Heart right ventricle (tissue), 16 donors: ENCODE measurements at regions not wholly inside any gene's neighbourhood (a gene's known extent, or its start where the extent isn't known, plus 50 kb on each side); places are given as distances from the start of the nearest gene placed in this dataset.
"Not testable (repeated sequence)": the region's sequence is repeated elsewhere in the genome, so short reads cannot be mapped to it uniquely, and the experiment has no call there.

Source experiments
- ATAC-seq, 8 donors: fragments of 200-7000 bp; cut with Tn5 transposase; one replicate each; pipeline ENCODE4 v1.9.1; 2020; ENCODE audit warnings: mild to moderate bottlenecking in 8 of 8, moderate library complexity in 8 of 8, moderate number of reproducible peaks in 1 of 8
- DNase-seq, 2 donors: peaks; one replicate each; pipeline ENCODE4 v3.0.0-alpha.2; 2020
- H3K27ac ChIP-seq, 10 donors: fragments of 200-600 bp; sonication (generic) in 2 of 10; one replicate each; pipeline versions ENCODE4 v1.5.0 to v1.8.0; 2020 to 2022; ENCODE audit warnings: mild to moderate bottlenecking in 3 of 10
- H3K27me3 ChIP-seq, 7 donors: fragments of 200-600 bp; one replicate each; pipeline ENCODE4 v1.8.0; 2021 to 2022; ENCODE audit warnings: mild to moderate bottlenecking in 2 of 7
- H3K36me3 ChIP-seq, 9 donors: fragments of 200-600 bp; sonication (generic) in 1 of 9; one replicate each; pipeline versions ENCODE4 v1.5.0 to v1.8.0; 2020 to 2022; ENCODE audit warnings: mild to moderate bottlenecking in 2 of 9
- H3K4me1 ChIP-seq, 9 donors: fragments of 200-600 bp; sonication (generic) in 1 of 9; one replicate each; pipeline versions ENCODE4 v1.5.0 to v1.8.0; 2020 to 2022; ENCODE audit warnings: mild to moderate bottlenecking in 4 of 9
- H3K4me3 ChIP-seq, 10 donors: fragments of 200-600 bp; sonication (generic) in 2 of 10; one replicate each; pipeline versions ENCODE4 v1.5.0 to v1.8.0; 2020 to 2022; ENCODE audit warnings: mild to moderate bottlenecking in 7 of 10, moderate library complexity in 2 of 10
- H3K9me3 ChIP-seq, 11 donors: fragments of 200-600 bp in 10 of 11; sonication (generic) in 2 of 11; one replicate each; pipeline versions ENCODE4 v1.5.0 to v1.8.0; 2013 to 2022; ENCODE audit warnings: mild to moderate bottlenecking in 2 of 11, control low read depth in 1 of 11, moderate library complexity in 1 of 11
- CTCF ChIP-seq, 9 donors: fragments of 200-600 bp; sonication (generic) in 2 of 9; IDR thresholded peaks; one replicate each; pipeline versions ENCODE4 v1.5.0 to v1.8.0; 2021 to 2022; ENCODE audit warnings: antibody characterized with exemption in 9 of 9, mild to moderate bottlenecking in 5 of 9, moderate library complexity in 1 of 9
- WGBS, 2 donors: extraction: QIAGEN DNeasy Blood & Tissue Kit; methylation state at CpG; one replicate each; pipeline ENCODE4 v1.1.7; 2013; ENCODE audit warnings: inconsistent platforms in 1 of 2; 5-methylcytosine and 5-hydroxymethylcytosine counted together
- intact Hi-C, 10 donors: fragments of 100-400 bp; cut with DNase I; formaldehyde crosslinking; loops; one replicate each; pipeline versions ENCODE4 v1.11.1 to v1.14.2; 2022
- donor health status: Arrhythmogenic right ventricular cardiomyopathy.
- donor health status: ischemic (EF 13 %, LVEDD 7.1; RV severe dilation, severe dysfunction).
- donor health status: healthy with polysubstance abuse.
- donor health status: DM: no; HTN: yes; CAD: no.
- donor health status: DM: no; HTN: no; CAD: no.
- donor health status: ischemic (EF 25% LVEDD 6.9; RV normal size, moderate dysfunction).
- donor health status: ischemic (EF 25% LVEDD 5.7; RV mildly dilated, moderate dysfunction).
- donor health status: healthy.
- donor health status: DM: yes; HTN: yes; CAD: no.
- donor health status: Ischemic cardiomyopathy.
- donor health status: ischemic (EF 35%, LVEDD 5.7; RV mildly dilated, moderate dysfunction).
- donor health status: nonischemic (EF 11% LVEDD 7.7; RV severe dilation, severe dysfunction).
- donor health status: DM: yes; HTN: yes; CAD: no.
- donor health status: PGD.
- donor health status: ischemic (EF 29% LVEDD 5.4; RV normal size, mild dysfunction).
- donor health status: nonischemic (EF 23%, LVEDD 6.1; RV moderate dilation, normal function).

DNA sequence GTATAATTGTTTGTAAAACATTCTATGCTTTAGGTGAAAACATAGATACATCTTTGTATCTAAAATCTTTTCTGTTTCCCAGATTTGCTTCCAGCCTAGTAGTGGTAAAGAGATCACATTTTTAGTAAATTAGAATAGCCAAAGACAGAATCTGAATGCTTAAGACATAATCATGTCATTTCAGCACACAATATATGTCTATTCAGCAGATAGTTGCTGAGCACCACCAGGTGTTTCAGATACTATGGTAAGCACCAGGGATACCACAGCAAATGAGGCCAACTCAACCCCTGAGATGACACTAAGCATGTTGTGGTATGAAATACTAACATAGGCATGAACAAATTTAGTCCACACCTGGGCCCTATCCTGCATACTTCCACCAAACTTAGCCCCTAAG, 195.2 kb upstream of the SOX14 start:
- Histone ChIP-seq H3K4me3 (no peak overlapping the region), H3K4me1 (no peaks in the 10 kb centered on the region), H3K27me3 (no peaks in the 10 kb centered on the region), H3K27ac (no peak overlapping the region), H3K9me3 (peaks cover 0 to 9% (median 0%) of the 10 kb centered on the region in 11 donors), H3K36me3 (no peaks in the 10 kb centered on the region)
- DNase-seq: no peak
- intact Hi-C loops: no loop called here
- TF ChIP-seq CTCF (IDR thresholded peaks at IDR 0.05): no peak
- no peak for ATAC-seq

DNA sequence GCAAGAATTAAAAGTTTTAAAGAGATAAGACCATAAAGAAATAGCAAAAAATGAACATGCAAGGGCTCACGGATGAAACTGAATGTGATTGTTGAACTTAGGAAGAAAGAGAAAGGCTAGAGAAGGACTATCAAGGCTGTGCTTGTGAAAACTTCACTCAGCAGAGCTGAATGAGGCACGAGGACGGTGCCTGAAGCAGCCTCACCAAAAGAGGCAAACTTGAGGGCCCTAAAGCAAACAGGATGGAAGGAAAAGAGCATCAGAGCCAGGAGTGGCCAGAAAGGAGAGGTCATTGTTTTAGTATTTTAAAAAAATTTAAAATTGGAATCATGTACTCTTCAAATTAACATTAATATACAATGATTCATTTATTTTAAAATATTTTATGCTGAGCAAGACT, 191.2 kb upstream of the SOX14 start:
- peaks cover 0 to 5% (median 0%) of the 10 kb centered on the region in 11 donors for H3K9me3 ChIP-seq
- no peaks in the 10 kb centered on the region for H3K4me1 ChIP-seq
- H3K27me3 ChIP-seq: no peaks in the 10 kb centered on the region
- ATAC-seq (no peak), DNase-seq (no peak)
- H3K27ac ChIP-seq: no peak overlapping the region
- 62 to 63% methylated on average over 3 of the region's 3 CpGs for WGBS, 2 donors
- intact Hi-C loops: no loop called here
- no peaks in the 10 kb centered on the region for H3K36me3 ChIP-seq
- no peak overlapping the region for H3K4me3 ChIP-seq
- TF ChIP-seq CTCF (IDR thresholded peaks at IDR 0.05): no peak

GRCh38 chr3:137582484-137582883, 181.6 kb upstream of the SOX14 start:
- WGBS, 2 donors: 41 to 60% methylated on average over 1 of the region's 1 CpG
- H3K27ac ChIP-seq: no peak overlapping the region
- TF ChIP-seq CTCF (IDR thresholded peaks at IDR 0.05): no peak
- no peak overlapping the region for H3K4me3 ChIP-seq
- no peaks in the 10 kb centered on the region for H3K36me3 ChIP-seq
- no peaks in the 10 kb centered on the region for H3K4me1 ChIP-seq
- DNase-seq: no peak
- peaks cover 0 to 15% (median 7%) of the 10 kb centered on the region in 11 donors for H3K9me3 ChIP-seq
- no peaks in the 10 kb centered on the region for H3K27me3 ChIP-seq
- intact Hi-C loops: no loop called here
- no peak for ATAC-seq

- intact Hi-C loops: no loop called here
- Histone ChIP-seq H3K9me3 (peaks cover 0 to 8% (median 5%) of the 10 kb centered on the region in 11 donors), H3K4me3 (no peak overlapping the region), H3K4me1 (no peaks in the 10 kb centered on the region), H3K27me3 (no peaks in the 10 kb centered on the region), H3K27ac (no peak overlapping the region), H3K36me3 (no peaks in the 10 kb centered on the region)
- no peak for TF ChIP-seq CTCF (IDR thresholded peaks at IDR 0.05)
- ATAC-seq: no peak
- DNase-seq: no peak
- 86 to 91% methylated on average over 2 of the region's 2 CpGs for WGBS, 2 donors
These were observed 180.9 kb upstream of the SOX14 start for GRCh38 chr3:137583256-137583655.

- TF ChIP-seq CTCF (IDR thresholded peaks at IDR 0.05): no peak
- intact Hi-C loops: no loop called here
These were observed 175.2 kb upstream of the SOX14 start for GRCh38 chr3:137588871-137589270.

DNA sequence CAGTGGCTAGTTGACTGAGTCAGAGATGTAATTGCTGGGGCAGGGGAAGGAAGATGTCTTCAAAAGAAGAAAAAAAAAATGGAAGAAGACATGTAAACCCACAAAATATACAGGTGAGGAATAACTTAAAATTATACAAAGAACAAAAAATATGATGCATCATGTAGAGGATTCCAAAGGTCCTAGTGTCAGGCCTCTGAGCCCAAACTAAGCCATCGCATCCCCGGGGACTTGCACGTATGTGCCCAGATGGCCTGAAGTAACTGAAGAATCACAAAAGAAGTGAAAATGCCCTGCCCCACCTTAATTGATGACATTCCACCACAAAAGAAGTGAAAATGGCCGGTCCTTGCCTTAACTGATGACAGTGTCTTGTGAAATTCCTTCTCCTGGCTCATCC, 168.7 kb upstream of the SOX14 start:
- intact Hi-C loops, H3K9me3 ChIP-seq, H3K27me3 ChIP-seq, H3K27ac ChIP-seq, DNase-seq, ATAC-seq, H3K4me3 ChIP-seq, H3K36me3 ChIP-seq, H3K4me1 ChIP-seq: not testable (repeated sequence)
- WGBS, 2 donors: 85 to 91% methylated on average over 3 of the region's 4 CpGs

More at GRCh38 chr3:137588871-137589270, 175.2 kb upstream of the SOX14 start:
- WGBS, 2 donors: 73% methylated on average over 6 of the region's 6 CpGs
- Histone ChIP-seq H3K4me3 (no peak overlapping the region), H3K27ac (no peak overlapping the region), H3K27me3 (no peaks in the 10 kb centered on the region), H3K4me1 (no peaks in the 10 kb centered on the region), H3K9me3 (no peaks in the 10 kb centered on the region), H3K36me3 (no peaks in the 10 kb centered on the region)
- ATAC-seq (no peak), DNase-seq (no peak)
